DOHH2 (cell line): ENCODE measurements at regions not wholly inside any gene's neighbourhood (a gene's known extent, or its start where the extent isn't known, plus 50 kb on each side); places are given as distances from the start of the nearest gene placed in this dataset.

ENCODE experiments used
- H3F3A ChIP-seq: fragments of 200-600 bp; sonication (generic), shearing (Covaris generic); 2 replicates; pipeline ENCODE4 v1.6.0; 2016; ENCODE audit warnings: antibody characterized with exemption, mild to moderate bottlenecking; ENCODE audit not compliant: control insufficient read depth, insufficient read depth
- H3K27ac ChIP-seq: fragments of 200-600 bp; sonication (generic); 2 replicates; pipeline ENCODE4 v1.5.1; 2014; ENCODE audit warnings: low read depth, mild to moderate bottlenecking, low read length, moderate library complexity
- H3K27me3 ChIP-seq: fragments of 200-600 bp; sonication (generic); 2 replicates; pipeline ENCODE4 v1.6.1; 2014; ENCODE audit warnings: mild to moderate bottlenecking, low read length, mixed read lengths; ENCODE audit not compliant: control insufficient read depth
- H3K36me3 ChIP-seq: fragments of 200-600 bp; sonication (generic); 2 replicates; pipeline ENCODE4 v1.6.1; 2014; ENCODE audit warnings: mild to moderate bottlenecking, low read length, moderate library complexity, mixed read lengths; ENCODE audit not compliant: control insufficient read depth
- H3K4me1 ChIP-seq: fragments of 200-600 bp; sonication (generic); 2 replicates; pipeline ENCODE4 v1.6.1; 2014; ENCODE audit warnings: mild to moderate bottlenecking, low read length, mixed read lengths; ENCODE audit not compliant: control insufficient read depth
- H3K4me2 ChIP-seq: fragments of 200-600 bp; sonication (generic); 2 replicates; pipeline ENCODE4 v1.6.0; 2014; ENCODE audit warnings: mild to moderate bottlenecking, low read length, moderate library complexity
- H3K4me3 ChIP-seq: fragments of 200-600 bp; sonication (generic); 2 replicates; pipeline ENCODE4 v1.5.1; 2014; ENCODE audit warnings: mild to moderate bottlenecking, low read length, mixed read lengths
- H3K79me2 ChIP-seq: fragments of 200-600 bp; sonication (generic); 2 replicates; pipeline ENCODE4 v1.6.1; 2014; ENCODE audit warnings: mild to moderate bottlenecking, low read length, mixed read lengths; ENCODE audit not compliant: control insufficient read depth
- H3K9me2 ChIP-seq: fragments of 200-600 bp; sonication (generic); replicated peaks from 2 replicates; pipeline ENCODE4 v1.6.1; 2014; ENCODE audit warnings: mild to moderate bottlenecking, low read length, mixed read lengths; ENCODE audit not compliant: control insufficient read depth
- H3K9me3 ChIP-seq: fragments of 200-600 bp; sonication (generic); 2 replicates; pipeline ENCODE4 v1.6.1; 2014; ENCODE audit warnings: antibody characterized with exemption, low read length, mixed read lengths; ENCODE audit not compliant: control insufficient read depth, insufficient read depth
- H4K20me1 ChIP-seq: fragments of 200-600 bp; sonication (generic); 2 replicates; pipeline ENCODE4 v1.6.0; 2014; ENCODE audit warnings: low read depth, mild to moderate bottlenecking, antibody characterized with exemption, low read length, moderate library complexity; ENCODE audit not compliant: control insufficient read depth, insufficient read depth
- CTCF ChIP-seq: fragments of 200-600 bp; sonication (generic); IDR thresholded peaks from one replicate; pipeline ENCODE4 v1.5.1; 2014; ENCODE audit warnings: antibody characterized with exemption, mild to moderate bottlenecking, low read depth, low read length; ENCODE audit not compliant: poor library complexity, severe bottlenecking
- EZH2phosphoT487 ChIP-seq: fragments of 200-600 bp; sonication (generic); IDR thresholded peaks from 2 replicates; pipeline ENCODE4 v1.6.1; 2017; ENCODE audit warnings: borderline replicate concordance, mild to moderate bottlenecking, antibody characterized with exemption, low read length, moderate library complexity, mixed read lengths

GRCh38 chr4:160652790-160653189, 1511.0 kb downstream of the FSTL5 start:
- Histone ChIP-seq H3F3A (no peaks in the 10 kb centered on the region), H3K4me1 (no peaks in the 10 kb centered on the region), H3K79me2 (no peaks in the 10 kb centered on the region), H3K36me3 (no peaks in the 10 kb centered on the region), H3K27me3 (no peaks in the 10 kb centered on the region), H3K27ac (no peak overlapping the region), H3K4me3 (no peak overlapping the region), H3K9me3 (no peaks in the 10 kb centered on the region), H4K20me1 (no peaks in the 10 kb centered on the region), H3K9me2 (no peaks in the 10 kb centered on the region), H3K4me2 (no peak overlapping the region)
- no peak for TF ChIP-seq CTCF

- Histone ChIP-seq H3K4me2 (no peak overlapping the region), H3K9me3 (no peaks in the 10 kb centered on the region), H3K4me3 (no peak overlapping the region), H3F3A (no peaks in the 10 kb centered on the region), H4K20me1 (no peaks in the 10 kb centered on the region), H3K79me2 (no peaks in the 10 kb centered on the region), H3K4me1 (no peaks in the 10 kb centered on the region), H3K27ac (no peak overlapping the region), H3K9me2 (no peaks in the 10 kb centered on the region), H3K27me3 (no peaks in the 10 kb centered on the region), H3K36me3 (no peaks in the 10 kb centered on the region)
- TF ChIP-seq EZH2phosphoT487 (no peak), CTCF (no peak)
These were observed 1488.2 kb downstream of the FSTL5 start for GRCh38 chr4:160675550-160675949.

GRCh38 chr4:160685729-160686128, 1478.1 kb downstream of the FSTL5 start:
- no peaks in the 10 kb centered on the region for H3K4me1 ChIP-seq
- no peaks in the 10 kb centered on the region for H3K36me3 ChIP-seq
- no peaks in the 10 kb centered on the region for H3K27me3 ChIP-seq
- H3K27ac ChIP-seq: no peak overlapping the region
- TF ChIP-seq EZH2phosphoT487 (no peak), CTCF (no peak)
- no peaks in the 10 kb centered on the region; the same call in 1 of the 2 replicates for H3K9me2 ChIP-seq
- no peaks in the 10 kb centered on the region for H3F3A ChIP-seq
- no peaks in the 10 kb centered on the region for H3K79me2 ChIP-seq
- no peak overlapping the region for H3K4me2 ChIP-seq
- H4K20me1 ChIP-seq: no peaks in the 10 kb centered on the region
- no peaks in the 10 kb centered on the region; the same call in 1 of the 2 replicates for H3K9me3 ChIP-seq
- no peak overlapping the region for H3K4me3 ChIP-seq

- H3K9me3 ChIP-seq: no peaks in the 10 kb centered on the region
- TF ChIP-seq EZH2phosphoT487 (no peak), CTCF (no peak)
These were observed 1462.1 kb downstream of the FSTL5 start for GRCh38 chr4:160701671-160702070.

More at GRCh38 chr4:160701671-160702070, 1462.1 kb downstream of the FSTL5 start:
- no peaks in the 10 kb centered on the region for H3F3A ChIP-seq
- no peaks in the 10 kb centered on the region for H3K79me2 ChIP-seq
- no peak overlapping the region for H3K4me3 ChIP-seq
- H3K27ac ChIP-seq: no peak overlapping the region
- H3K36me3 ChIP-seq: no peaks in the 10 kb centered on the region
- H3K27me3 ChIP-seq: no peaks in the 10 kb centered on the region
- H3K4me2 ChIP-seq: no peak overlapping the region
- no peaks in the 10 kb centered on the region for H3K9me2 ChIP-seq
- H3K4me1 ChIP-seq: no peaks in the 10 kb centered on the region
- H4K20me1 ChIP-seq: no peaks in the 10 kb centered on the region
